GM12878 (cell line): ENCODE measurements at regions not wholly inside any gene's neighbourhood (a gene's known extent, or its start where the extent isn't known, plus 50 kb on each side); places are given as distances from the start of the nearest gene placed in this dataset.

Experiments
- ATAC-seq: fragments of 200-7000 bp; cut with Tn5 transposase; 3 replicates; pipeline ENCODE4 v1.9.1; 2020; ENCODE audit warnings: mild to moderate bottlenecking, moderate library complexity
- BruUV-seq: library from RNA; stranded (reverse); fragments of 400-500 nt; replicated peaks from 2 replicates; lab custom pipeline; 2021; lab: Mats Ljungman, UMichigan
- CTCF ChIA-PET: fragments of 300-600 bp; sonication (Branson Sonifier 250); formaldehyde crosslinking; extraction: SDS; loops from one replicate; lab custom pipeline; 2021; ENCODE audit warnings: inconsistent platforms; lab: Yijun Ruan, JAX
- POLR2A ChIA-PET: fragments of 350-600 bp; formaldehyde crosslinking; extraction: SDS; loops from one replicate; lab custom pipeline; 2021; ENCODE audit warnings: inconsistent platforms; lab: Charles Lee
- RAD21 ChIA-PET: fragments of 300-600 bp; sonication (Branson Sonifier 250); formaldehyde crosslinking; loops from one replicate; lab custom pipeline; 2023; ENCODE audit warnings: antibody characterized with exemption; ENCODE audit not compliant: unreplicated experiment; lab: Charles Lee
- SMC1A ChIA-PET: fragments of 300-600 bp; sonication (Branson Sonifier 250); formaldehyde crosslinking; loops from one replicate; lab custom pipeline; 2023; ENCODE audit not compliant: unreplicated experiment, uncharacterized antibody; lab: Charles Lee
- DNase-seq: peaks from one replicate; pipeline ENCODE4 v3.0.0-alpha.2; 2011; ENCODE audit warnings: low read depth, low spot score
- FAIRE-seq: peaks from 3 replicates; lab custom pipeline; 2011; peaks lifted over from hg19 to GRCh38; lab: Jason Lieb, UNC
- H2AFZ ChIP-seq: 2 replicates; pipeline ENCODE4 v1.6.0; 2011; ENCODE audit warnings: low read depth, low read length, control low read depth; ENCODE audit not compliant: control insufficient read depth
- H3K27ac ChIP-seq: 2 replicates; pipeline ENCODE4 v1.5.1; 2011; ENCODE audit warnings: control low read depth; ENCODE audit not compliant: control insufficient read depth, insufficient read depth
- H3K27me3 ChIP-seq, 2 experiments: replicated peaks in 1 of 2; 2 replicates each; pipeline versions ENCODE4 v1.6.0 to v1.6.1; 2011; ENCODE audit warnings: low read length in 1 of 2; ENCODE audit not compliant: control insufficient read depth in 2 of 2, insufficient read depth in 2 of 2
- H3K36me3 ChIP-seq, 2 experiments: 2 replicates each; pipeline ENCODE4 v1.5.1; 2011; ENCODE audit warnings: low read length in 1 of 2; ENCODE audit not compliant: control insufficient read depth in 2 of 2, insufficient read depth in 2 of 2
- H3K4me1 ChIP-seq: 2 replicates; pipeline ENCODE4 v1.6.1; 2011; ENCODE audit warnings: mild to moderate bottlenecking, low read length, moderate library complexity, mixed read lengths; ENCODE audit not compliant: control insufficient read depth, insufficient read depth
- H3K4me2 ChIP-seq: 2 replicates; pipeline ENCODE4 v1.6.0; 2011; ENCODE audit warnings: control low read depth; ENCODE audit not compliant: control insufficient read depth, insufficient read depth
- H3K4me3 ChIP-seq: fragments of 200-600 bp; sonication (generic); 2 replicates; pipeline ENCODE4 v1.5.1; 2016
- H3K79me2 ChIP-seq: 2 replicates; pipeline ENCODE4 v1.6.0; 2011; ENCODE audit warnings: low read length; ENCODE audit not compliant: control insufficient read depth, insufficient read depth
- H3K9ac ChIP-seq: 2 replicates; pipeline ENCODE4 v1.8.0; 2011; ENCODE audit warnings: low read length, control low read depth, mixed read lengths; ENCODE audit not compliant: control insufficient read depth, insufficient read depth
- H3K9me3 ChIP-seq: replicated peaks from 3 replicates; pipeline ENCODE4 v1.5.1; 2011; ENCODE audit warnings: mild to moderate bottlenecking, low read length; ENCODE audit not compliant: control insufficient read depth, insufficient read depth
- H4K20me1 ChIP-seq: 2 replicates; pipeline ENCODE4 v1.6.0; 2011; ENCODE audit not compliant: control insufficient read depth, insufficient read depth
- ASH2L ChIP-seq: fragments of 300-600, 200-600 bp; sonication (generic); IDR thresholded peaks from 2 replicates; pipeline ENCODE4 v1.6.1; 2017; ENCODE audit warnings: low read depth, mild to moderate bottlenecking, borderline replicate concordance
- ATF7 ChIP-seq: fragments of 450-650 bp; IDR thresholded peaks from 2 replicates; pipeline ENCODE4 v1.6.1; 2016; ENCODE audit warnings: low read depth, mild to moderate bottlenecking
- CBX5 ChIP-seq: sonication (generic); IDR thresholded peaks from 2 replicates; pipeline ENCODE4 v1.6.1; 2016; ENCODE audit warnings: low read depth, moderate library complexity, mild to moderate bottlenecking, inconsistent platforms
- CHD1 ChIP-seq: IDR thresholded peaks from 2 replicates; pipeline ENCODE4 v1.6.1; 2012; ENCODE audit warnings: low read depth, low read length, improper control_type of control experiment
- ESRRA ChIP-seq: IDR thresholded peaks from 2 replicates; pipeline ENCODE4 v1.6.1; 2012; ENCODE audit warnings: mild to moderate bottlenecking, low read length, improper control_type of control experiment
- ETV6 ChIP-seq, 2 experiments: fragments of 450-650 bp in 1 of 2; IDR thresholded peaks in 1 of 2; conservative IDR thresholded peaks in 1 of 2; 2 replicates each; pipeline ENCODE4 v1.6.1; 2014; ENCODE audit warnings: antibody characterized with exemption in 1 of 2, borderline replicate concordance in 1 of 2, low read depth in 1 of 2, mild to moderate bottlenecking in 1 of 2, moderate library complexity in 1 of 2
- FOXK2 ChIP-seq: fragments of 450-650 bp; IDR thresholded peaks from 2 replicates; pipeline ENCODE4 v1.6.1; 2017; ENCODE audit warnings: mild to moderate bottlenecking, moderate library complexity
- MLLT1 ChIP-seq: fragments of 450-650 bp; IDR thresholded peaks from 2 replicates; pipeline ENCODE4 v1.6.1; 2016; ENCODE audit warnings: mild to moderate bottlenecking
- MYC ChIP-seq: IDR thresholded peaks from 2 replicates; pipeline ENCODE4 v1.6.1; 2011; ENCODE audit warnings: mild to moderate bottlenecking, low read length, moderate library complexity, inconsistent platforms; ENCODE audit not compliant: insufficient read depth, insufficient replicate concordance, insufficient read length, severe bottlenecking
- NR2C2 ChIP-seq: IDR thresholded peaks from 2 replicates; pipeline ENCODE4 v1.6.1; 2011; ENCODE audit warnings: borderline replicate concordance, low read depth; ENCODE audit not compliant: control insufficient read depth, insufficient read length
- NR2F1 ChIP-seq: fragments of 450-650 bp; conservative IDR thresholded peaks from 2 replicates; pipeline ENCODE4 v1.6.1; 2017; ENCODE audit warnings: mild to moderate bottlenecking
- PAX8 ChIP-seq: fragments of 450-650 bp; IDR thresholded peaks from 2 replicates; pipeline ENCODE4 v1.6.1; 2017; ENCODE audit warnings: mild to moderate bottlenecking, moderate library complexity
- SIX5 ChIP-seq: IDR thresholded peaks from 2 replicates; pipeline ENCODE4 v1.6.1; 2011; ENCODE audit warnings: mild to moderate bottlenecking, low read depth, low read length, moderate library complexity; ENCODE audit not compliant: severe bottlenecking
- SMAD1 ChIP-seq: fragments of 450-650 bp; IDR thresholded peaks from 2 replicates; pipeline ENCODE4 v1.6.1; 2018; ENCODE audit warnings: mild to moderate bottlenecking, low read depth; ENCODE audit not compliant: partially characterized antibody
- TCF3 ChIP-seq: IDR thresholded peaks from 2 replicates; pipeline ENCODE4 v1.6.1; 2012; ENCODE audit warnings: low read depth, mild to moderate bottlenecking, low read length, borderline replicate concordance; ENCODE audit not compliant: insufficient read depth
- WRNIP1 ChIP-seq: IDR thresholded peaks from 2 replicates; pipeline ENCODE4 v1.6.1; 2011; ENCODE audit warnings: low read depth, low read length, improper control_type of control experiment, borderline replicate concordance
- ZNF622 ChIP-seq: fragments of 450-650 bp; IDR thresholded peaks from 2 replicates; pipeline ENCODE4 v1.6.1; 2017; ENCODE audit warnings: mild to moderate bottlenecking, inconsistent platforms
- ZZZ3 ChIP-seq: IDR thresholded peaks from 2 replicates; pipeline ENCODE4 v1.6.1; 2011; ENCODE audit warnings: low read depth; ENCODE audit not compliant: control insufficient read depth, insufficient read length
- WGBS: methylation state at CpG from one replicate; pipeline ENCODE4 v1.1.6; 2016; ENCODE audit warnings: low lambda C conversion rate; ENCODE audit not compliant: insufficient replicate concordance, insufficient coverage; ENCODE audit errors: missing lambda C conversion rate; 5-methylcytosine and 5-hydroxymethylcytosine counted together
- in situ Hi-C: fragments of 300-500 bp; cut with MboI; formaldehyde crosslinking; loops from 9 replicates; pipeline ENCODE4 v1.14.3; 2018; ENCODE audit warnings: mixed read lengths
- intact Hi-C: fragments of 100-400 bp; cut with micrococcal nuclease; formaldehyde crosslinking; loops from one replicate; pipeline ENCODE4 v1.14.2; 2022; ENCODE audit not compliant: unreplicated experiment
- TF ChIP-seq, protein P1 (sequence below): IDR thresholded peaks from 2 replicates; pipeline ENCODE4 v1.6.1; 2011; ENCODE audit warnings: borderline replicate concordance, low read depth, mild to moderate bottlenecking, moderate library complexity, mixed read lengths, low read length; ENCODE audit not compliant: insufficient read depth; ENCODE audit errors: extremely low read length

GRCh38 chr12:45553204-45553603 lies 176.3 kb upstream of the ARID2 start:
- RAD21 ChIA-PET = interaction anchor here (1.5 kb wide), 1 partner anchor 9 kb away, joined by 3 read pairs; no protein-coding TSS in a partner anchor
- Histone ChIP-seq H3K27me3 (no peaks in the 10 kb centered on the region; a peak in 1 of 4 replicates), H3K4me2 (no peak overlapping the region), H3K4me3 (no peak overlapping the region), H3K36me3 (no peaks in the 10 kb centered on the region), H3K79me2 (no peaks in the 10 kb centered on the region), H2AFZ (no peak overlapping the region), H3K9me3 (no peaks in the 10 kb centered on the region), H3K4me1 (no peaks in the 10 kb centered on the region), H3K27ac (no peak overlapping the region), H3K9ac (no peak overlapping the region), H4K20me1 (no peaks in the 10 kb centered on the region)
- in situ Hi-C loops = no loop called here
- CTCF ChIA-PET = interaction anchor here (1.0 kb wide), 1 partner anchor 9 kb away, joined by 4 read pairs; no protein-coding TSS in a partner anchor
- TF ChIP-seq ETV6 (conservative IDR thresholded peaks at IDR 0.05 in 1 of 2, IDR thresholded peaks at IDR 0.05 in 1 of 2; ENCODE audit: borderline replicate concordance in 1 of 2, low read depth in 1 of 2) (no peak), CHD1 (no peak), SMAD1 (no peak), ZZZ3 (no peak), WRNIP1 (no peak), SIX5 (no peak), NR2F1 (no peak), ZNF622 (no peak), ASH2L (no peak), FOXK2 (no peak), PAX8 (no peak), TCF3 (no peak), MLLT1 (no peak), CBX5 (no peak), ATF7 (no peak), NR2C2 (no peak), ESRRA (no peak), MYC (no peak)
- TF ChIP-seq, protein P1, sequence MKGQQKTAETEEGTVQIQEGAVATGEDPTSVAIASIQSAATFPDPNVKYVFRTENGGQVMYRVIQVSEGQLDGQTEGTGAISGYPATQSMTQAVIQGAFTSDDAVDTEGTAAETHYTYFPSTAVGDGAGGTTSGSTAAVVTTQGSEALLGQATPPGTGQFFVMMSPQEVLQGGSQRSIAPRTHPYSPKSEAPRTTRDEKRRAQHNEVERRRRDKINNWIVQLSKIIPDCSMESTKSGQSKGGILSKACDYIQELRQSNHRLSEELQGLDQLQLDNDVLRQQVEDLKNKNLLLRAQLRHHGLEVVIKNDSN = no peak
- ATAC-seq (no peak), DNase-seq (no peak), FAIRE-seq (no peak)
- 60% methylated on average over 3 of the region's 3 CpGs for WGBS
- POLR2A ChIA-PET = no interaction called here
- intact Hi-C loops = no loop called here
- SMC1A ChIA-PET = interaction anchor here (1.0 to 1.6 kb wide), 2 partner anchors 9 to 13 kb away, joined by 3 read pairs; no protein-coding TSS in a partner anchor
- no TSS peak for BruUV-seq
